Mesodermal cell (in vitro differentiated cells): ENCODE measurements at regions not wholly inside any gene's neighbourhood (a gene's known extent, or its start where the extent isn't known, plus 50 kb on each side); places are given as distances from the start of the nearest gene placed in this dataset.

Experiments used
- H3K27ac ChIP-seq: 2 replicates; pipeline ENCODE4 v1.7.0; 2013; ENCODE audit warnings: mild to moderate bottlenecking, low read depth, low read length, moderate library complexity; ENCODE audit not compliant: severe bottlenecking
- H3K36me3 ChIP-seq: 2 replicates; pipeline ENCODE4 v1.7.1; 2013; ENCODE audit warnings: mild to moderate bottlenecking, low read length, moderate library complexity; ENCODE audit not compliant: control insufficient read depth, insufficient read depth
- H3K4me1 ChIP-seq: one replicate; pipeline ENCODE4 v1.7.1; 2013; ENCODE audit warnings: mild to moderate bottlenecking, low read length; ENCODE audit not compliant: insufficient read depth, control insufficient read depth, poor library complexity, severe bottlenecking
- H3K4me3 ChIP-seq: 2 replicates; pipeline ENCODE4 v1.7.0; 2013; ENCODE audit warnings: low read length, control low read depth, mild to moderate bottlenecking; ENCODE audit not compliant: insufficient read depth, poor library complexity, severe bottlenecking; ENCODE audit errors: extremely low read depth
- H3K9me3 ChIP-seq: 2 replicates; pipeline ENCODE4 v1.7.1; 2013; ENCODE audit warnings: mild to moderate bottlenecking, low read length, moderate library complexity; ENCODE audit not compliant: control insufficient read depth
- WGBS, 2 experiments: methylation state at CpG; one replicate each; pipeline ENCODE4 v1.1.5; 2013; ENCODE audit warnings: missing lambda C conversion rate in 2 of 2; ENCODE audit not compliant: insufficient coverage in 2 of 2; 5-methylcytosine and 5-hydroxymethylcytosine counted together

GRCh38 chr6:18667612-18668011 is 280.5 kb downstream of the RNF144B start:
- WGBS, 2 experiments = 78 to 100% methylated on average over 1 of the region's 2 CpGs

DNA sequence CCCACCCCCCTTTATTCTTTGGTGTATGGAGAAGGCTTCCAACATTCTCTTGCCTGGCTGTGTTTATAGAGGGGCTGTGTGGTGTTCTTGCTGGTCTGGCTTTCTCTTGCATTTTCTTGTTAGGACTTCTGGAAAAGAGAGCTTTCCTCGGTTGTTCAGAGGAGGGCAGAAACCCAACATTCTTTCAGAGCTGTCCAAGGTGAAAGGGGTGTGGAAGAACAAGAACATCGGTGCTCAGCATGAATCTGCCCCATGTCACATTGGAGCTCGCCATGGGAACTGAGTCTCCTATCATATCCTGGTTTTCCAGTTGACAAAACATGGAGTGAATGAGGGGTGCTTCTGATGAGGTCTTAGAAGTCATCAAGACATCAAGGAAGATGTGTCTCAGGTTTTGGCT is 281.8 kb downstream of the RNF144B start:
- no peak overlapping the region for H3K27ac ChIP-seq
- no peaks in the 10 kb centered on the region for H3K36me3 ChIP-seq
- no peaks in the 10 kb centered on the region for H3K9me3 ChIP-seq
- WGBS, 2 experiments = 84 to 90% methylated on average over 3 of the region's 3 CpGs
- no peak overlapping the region for H3K4me3 ChIP-seq
- no peaks in the 10 kb centered on the region for H3K4me1 ChIP-seq

More at GRCh38 chr6:18667612-18668011, 280.5 kb downstream of the RNF144B start:
- Histone ChIP-seq H3K4me3 (no peak overlapping the region), H3K4me1 (no peaks in the 10 kb centered on the region), H3K36me3 (no peaks in the 10 kb centered on the region), H3K9me3 (no peaks in the 10 kb centered on the region), H3K27ac (no peak overlapping the region)

DNA sequence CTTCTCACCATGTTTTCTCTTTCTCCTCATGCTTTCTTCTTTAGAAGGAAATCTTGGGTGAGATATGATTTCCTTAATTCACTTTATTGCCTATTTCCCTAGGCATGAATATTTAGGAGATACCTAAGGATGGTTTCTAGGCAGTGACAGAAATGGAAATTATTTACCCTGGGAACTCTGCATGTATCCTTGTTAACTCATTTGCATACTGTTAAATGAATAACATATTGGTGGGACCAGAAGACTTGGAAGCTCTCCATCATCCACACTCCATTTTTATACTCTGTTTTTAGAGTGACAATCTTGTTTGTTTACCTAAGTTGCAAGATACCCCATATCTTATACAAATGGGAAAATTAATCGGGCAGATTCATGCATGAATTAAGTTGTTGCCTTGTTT is 285.7 kb downstream of the RNF144B start:
- no peak overlapping the region for H3K27ac ChIP-seq
- 40% methylated on average over 1 of the region's 1 CpG; no CpG with 5 or more reads in 1 of the 2 experiments for WGBS, 2 experiments
- H3K4me1 ChIP-seq = no peaks in the 10 kb centered on the region
- H3K4me3 ChIP-seq = no peak overlapping the region
- no peaks in the 10 kb centered on the region for H3K36me3 ChIP-seq
- H3K9me3 ChIP-seq = no peaks in the 10 kb centered on the region

DNA sequence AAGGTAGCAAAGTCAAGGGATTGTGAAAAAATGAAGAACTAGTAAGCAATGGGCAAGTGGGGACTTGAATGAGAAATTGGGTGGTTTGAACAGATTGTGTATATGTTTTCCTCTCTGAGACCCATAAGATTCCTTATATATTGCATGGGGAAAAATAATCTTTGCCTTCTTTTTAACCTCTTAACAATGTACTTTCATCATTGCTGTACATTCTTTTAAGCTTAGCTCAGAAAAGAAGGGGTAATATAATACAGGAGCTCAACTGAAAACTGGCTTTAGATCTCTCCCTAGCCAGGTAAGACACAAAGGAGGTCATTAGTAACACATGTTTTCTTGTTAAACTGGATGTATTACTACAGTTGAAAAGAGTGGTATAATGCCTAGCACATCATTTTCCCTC is 287.2 kb downstream of the RNF144B start:
- Histone ChIP-seq H3K27ac (no peak overlapping the region), H3K36me3 (no peaks in the 10 kb centered on the region), H3K4me1 (no peaks in the 10 kb centered on the region), H3K9me3 (no peaks in the 10 kb centered on the region), H3K4me3 (no peak overlapping the region)

- H3K9me3 ChIP-seq = no peaks in the 10 kb centered on the region
- no peak overlapping the region for H3K4me3 ChIP-seq
- no CpG with 5 or more reads among the region's 2 CpGs for WGBS, 2 experiments
- H3K4me1 ChIP-seq = no peaks in the 10 kb centered on the region
- no peaks in the 10 kb centered on the region for H3K36me3 ChIP-seq
- no peak overlapping the region for H3K27ac ChIP-seq
These were observed 288.7 kb downstream of the RNF144B start for GRCh38 chr6:18675881-18676280.

GRCh38 chr6:18676548-18676947 is 289.4 kb downstream of the RNF144B start:
- Histone ChIP-seq H3K4me1 (no peaks in the 10 kb centered on the region), H3K9me3 (no peaks in the 10 kb centered on the region), H3K27ac (no peak overlapping the region), H3K36me3 (no peaks in the 10 kb centered on the region), H3K4me3 (no peak overlapping the region)
- WGBS, 2 experiments = 79 to 96% methylated on average over 2 to 4 of the region's 7 CpGs

DNA sequence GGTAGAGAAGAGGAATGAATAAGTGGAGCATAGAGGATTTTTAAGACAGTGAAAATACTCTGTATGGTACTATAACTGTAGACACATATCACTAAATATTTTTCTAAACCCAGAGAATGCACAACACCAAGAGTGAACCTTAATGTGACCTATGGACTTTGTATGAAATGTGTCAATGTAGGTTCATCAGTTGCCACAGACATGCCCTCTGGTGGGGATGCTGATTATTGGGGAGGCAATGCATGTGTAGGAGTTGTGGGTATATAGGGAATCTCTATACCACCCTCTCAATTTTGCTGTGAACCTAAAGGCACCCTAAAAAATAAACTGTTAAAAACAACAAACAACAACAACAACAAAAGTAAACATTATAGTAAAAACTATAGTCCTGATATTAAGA is 293.7 kb downstream of the RNF144B start:
- Histone ChIP-seq H3K4me1 (no peaks in the 10 kb centered on the region), H3K9me3 (no peaks in the 10 kb centered on the region), H3K4me3 (no peak overlapping the region), H3K27ac (no peak overlapping the region), H3K36me3 (no peaks in the 10 kb centered on the region)

- no peaks in the 10 kb centered on the region for H3K4me1 ChIP-seq
- 92 to 95% methylated on average over 4 of the region's 5 CpGs for WGBS, 2 experiments
- H3K27ac ChIP-seq = no peak overlapping the region
- H3K4me3 ChIP-seq = no peak overlapping the region
- no peaks in the 10 kb centered on the region for H3K9me3 ChIP-seq
- no peaks in the 10 kb centered on the region for H3K36me3 ChIP-seq
These were observed 294.8 kb downstream of the RNF144B start for GRCh38 chr6:18681832-18682503.

- H3K4me1 ChIP-seq = no peaks in the 10 kb centered on the region
- H3K9me3 ChIP-seq = no peaks in the 10 kb centered on the region
- no peak overlapping the region for H3K4me3 ChIP-seq
- WGBS, 2 experiments = no CpG with 5 or more reads among the region's 3 CpGs
- no peak overlapping the region for H3K27ac ChIP-seq
- no peaks in the 10 kb centered on the region for H3K36me3 ChIP-seq
These were observed 297.2 kb downstream of the RNF144B start for GRCh38 chr6:18684343-18684742.

DNA sequence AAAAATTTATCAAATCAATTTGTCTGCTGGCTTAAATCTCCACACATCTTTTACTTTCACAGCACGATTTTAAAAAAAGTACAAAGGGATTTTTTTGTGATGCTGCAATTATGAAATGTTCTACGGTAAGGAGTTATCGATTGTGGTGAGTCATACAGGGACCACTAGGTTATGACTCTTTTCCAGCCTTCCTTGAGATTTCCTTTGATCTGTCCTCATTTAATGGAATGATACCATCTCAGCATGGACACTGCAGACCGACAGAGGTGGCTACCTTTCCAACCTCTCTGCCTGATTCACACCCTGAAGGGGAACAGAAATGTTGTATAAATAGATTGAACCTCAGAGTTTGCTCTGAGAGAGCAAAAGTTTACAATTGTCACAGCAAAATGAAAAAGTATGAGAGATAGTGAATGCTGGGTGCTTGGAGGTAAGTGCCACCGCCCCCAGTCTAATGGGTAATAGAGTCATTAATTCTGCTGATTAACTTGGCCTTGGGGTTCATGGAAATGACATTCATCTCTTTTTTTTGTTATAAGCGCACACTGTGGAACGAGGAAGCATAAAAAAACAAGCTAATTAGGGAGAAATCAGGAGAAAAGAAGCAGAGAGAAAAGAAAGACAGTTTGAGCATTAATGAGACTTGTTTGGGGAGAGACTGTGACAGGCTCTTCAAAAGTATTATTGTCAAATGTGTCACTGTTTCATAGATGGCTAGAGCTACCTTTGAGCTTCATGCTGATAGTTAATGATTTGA is 306.0 kb downstream of the RNF144B start:
- Histone ChIP-seq H3K4me3 (no peak overlapping the region), H3K36me3 (no peaks in the 10 kb centered on the region), H3K4me1 (no peaks in the 10 kb centered on the region), H3K27ac (no peak overlapping the region), H3K9me3 (no peaks in the 10 kb centered on the region)
- 79 to 93% methylated on average over 4 to 5 of the region's 7 CpGs for WGBS, 2 experiments

DNA sequence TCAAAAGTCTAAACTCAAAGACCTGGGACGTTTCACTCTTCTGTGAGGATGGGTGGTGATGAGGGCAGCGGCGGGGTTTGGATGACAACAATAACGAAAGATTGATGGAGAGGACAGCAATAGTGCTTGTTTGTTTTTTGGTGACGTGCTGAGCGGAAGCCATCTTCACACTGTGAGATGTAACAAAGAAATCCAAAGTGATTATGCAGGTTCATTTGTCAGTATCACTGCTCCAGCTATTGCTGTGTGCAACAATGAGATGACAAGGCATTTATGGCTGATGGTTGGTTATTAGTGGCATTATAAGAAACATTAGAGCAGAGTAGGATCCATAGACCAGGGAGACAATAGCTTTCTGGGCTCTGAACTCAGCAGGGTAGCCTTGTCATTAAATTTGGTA is 306.7 kb downstream of the RNF144B start:
- H3K4me3 ChIP-seq = no peak overlapping the region
- 68 to 76% methylated on average over 6 of the region's 6 CpGs for WGBS, 2 experiments
- no peak overlapping the region for H3K27ac ChIP-seq
- no peaks in the 10 kb centered on the region for H3K9me3 ChIP-seq
- no peaks in the 10 kb centered on the region for H3K4me1 ChIP-seq
- no peaks in the 10 kb centered on the region for H3K36me3 ChIP-seq
